DND-41 (cell line): ENCODE measurements at regions not wholly inside any gene's neighbourhood (a gene's known extent, or its start where the extent isn't known, plus 50 kb on each side); places are given as distances from the start of the nearest gene placed in this dataset.

ENCODE experiments used
- ATAC-seq: fragments of 200-7000 bp; cut with Tn5 transposase; 3 replicates; pipeline ENCODE4 v1.9.1; 2021; ENCODE audit warnings: low read depth; ENCODE audit not compliant: insufficient read depth
- DNase-seq: peaks from one replicate; pipeline ENCODE4 v3.0.0-alpha.2; 2020
- H2AFZ ChIP-seq: 2 replicates; pipeline ENCODE4 v1.6.0; 2012; ENCODE audit warnings: low read depth, low read length
- H3K27ac ChIP-seq: 2 replicates; pipeline ENCODE4 v1.5.1; 2012; ENCODE audit warnings: low read length, inconsistent platforms
- H3K27me3 ChIP-seq: fragments of 200-600 bp; sonication (generic); 2 replicates; pipeline ENCODE4 v1.6.0; 2012; ENCODE audit warnings: low read length, mild to moderate bottlenecking, inconsistent platforms; ENCODE audit not compliant: insufficient read depth, poor library complexity
- H3K36me3 ChIP-seq: 2 replicates; pipeline ENCODE4 v1.5.1; 2012; ENCODE audit warnings: low read length, inconsistent platforms; ENCODE audit not compliant: insufficient read depth
- H3K4me1 ChIP-seq: 2 replicates; pipeline ENCODE4 v1.5.1; 2012; ENCODE audit warnings: mild to moderate bottlenecking, low read length; ENCODE audit not compliant: insufficient read depth
- H3K4me2 ChIP-seq: 2 replicates; pipeline ENCODE4 v1.6.0; 2012; ENCODE audit warnings: mild to moderate bottlenecking, moderate library complexity, low read length, inconsistent platforms; ENCODE audit not compliant: insufficient read depth
- H3K4me3 ChIP-seq, 2 experiments: fragments of 200-600 bp in 1 of 2; shearing (Covaris generic) in 1 of 2; 2 replicates each; pipeline ENCODE4 v1.5.1; 2012 to 2016; ENCODE audit warnings: inconsistent platforms in 2 of 2, low read length in 2 of 2, mild to moderate bottlenecking in 2 of 2, low read depth in 1 of 2, moderate library complexity in 1 of 2
- H3K79me2 ChIP-seq: 2 replicates; pipeline ENCODE4 v1.6.0; 2012; ENCODE audit warnings: low read length, inconsistent platforms; ENCODE audit not compliant: insufficient read depth
- H3K9ac ChIP-seq: 2 replicates; pipeline ENCODE4 v1.6.0; 2012; ENCODE audit warnings: low read depth, mild to moderate bottlenecking, inconsistent platforms, low read length, moderate library complexity
- H3K9me3 ChIP-seq: 2 replicates; pipeline ENCODE4 v1.5.1; 2012; ENCODE audit warnings: low read length, moderate library complexity, mild to moderate bottlenecking, inconsistent platforms; ENCODE audit not compliant: insufficient read depth, severe bottlenecking
- H4K20me1 ChIP-seq: 2 replicates; pipeline ENCODE4 v1.6.0; 2012; ENCODE audit warnings: low read length; ENCODE audit not compliant: insufficient read depth
- EZH2 ChIP-seq: IDR thresholded peaks from 3 replicates; pipeline ENCODE4 v1.6.1; 2012; ENCODE audit warnings: borderline replicate concordance, low read depth, mild to moderate bottlenecking, moderate library complexity, low read length, inconsistent platforms; ENCODE audit not compliant: severe bottlenecking
- TF ChIP-seq, protein P1 (sequence below): IDR thresholded peaks from 2 replicates; pipeline ENCODE4 v1.5.1; 2012; ENCODE audit warnings: borderline replicate concordance, low read length, moderate library complexity, mild to moderate bottlenecking; ENCODE audit not compliant: poor library complexity, severe bottlenecking; ENCODE audit errors: extremely low read depth

DNA sequence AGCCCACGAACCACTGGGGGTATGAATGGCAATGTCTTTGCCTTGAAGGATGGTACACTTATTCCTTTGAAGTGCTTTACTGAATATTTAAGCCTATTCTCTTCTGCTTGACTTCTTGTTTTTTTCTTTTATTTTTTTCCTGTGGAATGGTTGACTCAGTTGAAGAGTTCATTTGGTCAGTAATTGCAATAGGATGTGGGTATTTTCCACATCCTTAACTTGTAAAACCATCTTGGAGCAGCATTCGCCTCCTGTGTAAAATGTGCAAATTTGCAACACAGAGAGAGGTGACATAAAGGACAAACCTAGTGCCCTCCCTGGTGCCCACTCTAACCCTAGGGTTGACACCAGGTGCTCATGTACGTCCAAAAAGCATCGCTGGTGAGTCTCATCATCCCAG lies 347.0 kb downstream of the GATA3 start:
- Histone ChIP-seq H2AFZ (no peak overlapping the region), H3K4me1 (peaks cover 51% of the 10 kb centered on the region), H3K36me3 (no peaks in the 10 kb centered on the region), H3K9me3 (no peaks in the 10 kb centered on the region), H3K9ac (no peak overlapping the region), H3K4me3 (no peak overlapping the region), H3K4me2 (no peak overlapping the region), H4K20me1 (no peaks in the 10 kb centered on the region), H3K27me3 (no peaks in the 10 kb centered on the region), H3K79me2 (no peaks in the 10 kb centered on the region), H3K27ac (peak overlapping the region; percentile 79)
- no peak for ATAC-seq
- no peak for DNase-seq
- TF ChIP-seq, protein P1, sequence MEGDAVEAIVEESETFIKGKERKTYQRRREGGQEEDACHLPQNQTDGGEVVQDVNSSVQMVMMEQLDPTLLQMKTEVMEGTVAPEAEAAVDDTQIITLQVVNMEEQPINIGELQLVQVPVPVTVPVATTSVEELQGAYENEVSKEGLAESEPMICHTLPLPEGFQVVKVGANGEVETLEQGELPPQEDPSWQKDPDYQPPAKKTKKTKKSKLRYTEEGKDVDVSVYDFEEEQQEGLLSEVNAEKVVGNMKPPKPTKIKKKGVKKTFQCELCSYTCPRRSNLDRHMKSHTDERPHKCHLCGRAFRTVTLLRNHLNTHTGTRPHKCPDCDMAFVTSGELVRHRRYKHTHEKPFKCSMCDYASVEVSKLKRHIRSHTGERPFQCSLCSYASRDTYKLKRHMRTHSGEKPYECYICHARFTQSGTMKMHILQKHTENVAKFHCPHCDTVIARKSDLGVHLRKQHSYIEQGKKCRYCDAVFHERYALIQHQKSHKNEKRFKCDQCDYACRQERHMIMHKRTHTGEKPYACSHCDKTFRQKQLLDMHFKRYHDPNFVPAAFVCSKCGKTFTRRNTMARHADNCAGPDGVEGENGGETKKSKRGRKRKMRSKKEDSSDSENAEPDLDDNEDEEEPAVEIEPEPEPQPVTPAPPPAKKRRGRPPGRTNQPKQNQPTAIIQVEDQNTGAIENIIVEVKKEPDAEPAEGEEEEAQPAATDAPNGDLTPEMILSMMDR, result no peak
- TF ChIP-seq EZH2, result no peak

DNA sequence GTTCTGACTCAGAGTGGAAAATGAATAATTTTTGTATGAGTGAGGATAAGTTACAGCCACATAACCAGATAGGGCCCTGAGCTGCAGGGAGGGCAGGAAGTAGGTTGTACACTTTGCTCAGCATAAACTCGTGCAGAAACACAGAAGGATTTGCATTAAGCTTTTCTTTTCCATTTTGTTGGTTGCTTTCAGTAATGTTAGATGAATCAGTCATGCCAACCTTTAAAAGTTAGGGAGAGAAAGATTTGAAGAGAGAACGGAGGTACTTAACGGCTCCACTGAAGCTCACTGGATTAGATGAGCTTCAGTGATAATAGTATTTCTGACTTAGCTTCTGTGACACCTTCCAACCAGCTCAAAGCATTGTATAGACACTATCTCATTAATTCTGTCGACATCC lies 348.1 kb downstream of the GATA3 start:
- H2AFZ ChIP-seq, result peak overlapping the region; percentile 60
- no peaks in the 10 kb centered on the region for H3K9me3 ChIP-seq
- H3K9ac ChIP-seq, result peak overlapping the region; percentile 55
- peak; percentile 48 for DNase-seq
- peak; percentile 76 for ATAC-seq
- H3K4me1 ChIP-seq, result peaks cover 51% of the 10 kb centered on the region
- TF ChIP-seq, protein P1, result no peak
- TF ChIP-seq EZH2, result no peak
- H3K4me3 ChIP-seq, result peak overlapping the region in 1 of 2 experiments; percentile 10; a peak in 1 of 4 replicates
- H3K27me3 ChIP-seq, result no peaks in the 10 kb centered on the region
- no peaks in the 10 kb centered on the region for H4K20me1 ChIP-seq
- H3K36me3 ChIP-seq, result no peaks in the 10 kb centered on the region
- H3K79me2 ChIP-seq, result no peaks in the 10 kb centered on the region
- peak overlapping the region; percentile 79 for H3K27ac ChIP-seq
- H3K4me2 ChIP-seq, result peak overlapping the region; percentile 74

DNA sequence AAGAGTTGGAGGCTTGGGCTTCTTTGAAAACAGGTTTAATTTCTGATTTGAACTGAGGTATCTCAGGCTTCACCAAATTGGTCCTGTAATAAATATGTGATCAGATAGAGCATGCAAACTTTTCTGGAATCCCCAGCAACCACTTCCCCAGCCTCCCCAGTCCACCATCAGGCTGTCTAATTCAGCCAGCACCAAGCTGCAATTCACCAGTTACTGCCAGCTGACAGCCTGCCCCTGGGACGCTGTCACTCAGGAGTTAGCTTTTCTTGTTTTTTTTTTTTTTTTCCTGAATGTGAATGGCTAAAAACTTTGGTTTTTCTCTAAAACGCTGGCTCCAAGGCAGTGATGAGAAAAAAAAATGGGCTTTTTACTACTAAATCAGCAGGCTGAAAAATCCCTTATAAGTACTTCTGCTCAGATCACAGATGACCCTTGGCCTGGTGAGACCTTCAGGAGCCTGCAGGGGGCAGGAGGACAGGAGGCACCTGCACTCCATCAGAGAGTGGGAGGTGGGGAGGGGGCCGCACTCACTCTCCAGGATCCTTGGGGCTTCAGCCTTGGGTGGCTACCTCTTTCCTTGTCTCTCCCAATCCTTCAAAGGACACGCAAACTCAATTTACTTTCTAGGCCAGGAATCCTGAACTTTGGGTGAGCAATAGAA lies 349.4 kb downstream of the GATA3 start:
- H2AFZ ChIP-seq, result peak overlapping the region; percentile 51; the same call in 1 of the 2 replicates
- H3K36me3 ChIP-seq, result no peaks in the 10 kb centered on the region
- peak overlapping the region; percentile 74 for H3K4me2 ChIP-seq
- H3K9ac ChIP-seq, result peak overlapping the region; percentile 55
- no peaks in the 10 kb centered on the region for H3K9me3 ChIP-seq
- peak; percentile 39; the same call in 1 of the 3 replicates for ATAC-seq
- peak overlapping the region; percentile 79 for H3K27ac ChIP-seq
- no peaks in the 10 kb centered on the region for H4K20me1 ChIP-seq
- no peaks in the 10 kb centered on the region for H3K79me2 ChIP-seq
- H3K4me1 ChIP-seq, result peaks cover 51% of the 10 kb centered on the region
- H3K27me3 ChIP-seq, result no peaks in the 10 kb centered on the region
- peak overlapping the region; percentile 5 to 51; a peak in 3 of 4 replicates for H3K4me3 ChIP-seq
- TF ChIP-seq, protein P1, result peak; percentile 56
- no peak for TF ChIP-seq EZH2
- DNase-seq, result peak; percentile 45
